ENCODE measurements at regions not wholly inside any gene's neighbourhood (a gene's known extent, or its start where the extent isn't known, plus 50 kb on each side); places are given as distances from the start of the nearest gene placed in this dataset.
"Not testable (repeated sequence)": the region's sequence is repeated elsewhere in the genome, so short reads cannot be mapped to it uniquely, and the experiment has no call there.

- no peak for DNase-seq
Observed at GRCh38 chr12:97616946-97617345, 154.3 kb downstream of the RMST start.

- DNase-seq = no peak
Observed at GRCh38 chr12:97628962-97629361, 166.4 kb downstream of the RMST start.

GRCh38 chr12:97629382-97629781, 166.8 kb downstream of the RMST start:
- no peak for DNase-seq

- no peak for DNase-seq
Observed at GRCh38 chr12:97630356-97630755, 167.8 kb downstream of the RMST start.

- DNase-seq = no peak
Observed at GRCh38 chr12:97630875-97631274, 168.3 kb downstream of the RMST start.

GRCh38 chr12:97637770-97638169, 175.2 kb downstream of the RMST start:
- peak; percentile 91 for DNase-seq

- DNase-seq = peak; percentile 91
Observed at GRCh38 chr12:97638739-97639138, 176.1 kb downstream of the RMST start.

- no peak for DNase-seq
Observed at GRCh38 chr12:97639702-97640101, 177.1 kb downstream of the RMST start.

GRCh38 chr12:97640826-97641225, 178.2 kb downstream of the RMST start:
- DNase-seq = no peak

GRCh38 chr12:97642911-97643310, 180.3 kb downstream of the RMST start:
- peak; percentile 90 for DNase-seq

- DNase-seq = no peak
Observed at GRCh38 chr12:97643924-97644323, 181.3 kb downstream of the RMST start.

GRCh38 chr12:97645726-97646125, 183.1 kb downstream of the RMST start:
- peak; percentile 13 for DNase-seq

- DNase-seq = no peak
Observed at GRCh38 chr12:97647142-97647541, 184.5 kb downstream of the RMST start.

- no peak for DNase-seq
Observed at GRCh38 chr12:97650242-97650641, 187.6 kb downstream of the RMST start.

- DNase-seq = not testable (repeated sequence)
Observed at GRCh38 chr12:97656548-97656947, 193.9 kb downstream of the RMST start.

- DNase-seq = no peak
Observed at GRCh38 chr12:97659117-97659880, 196.7 kb downstream of the RMST start.

GRCh38 chr12:97666263-97666662, 203.7 kb downstream of the RMST start:
- DNase-seq = no peak

GRCh38 chr12:97672870-97673269, 210.3 kb downstream of the RMST start:
- DNase-seq = no peak

- DNase-seq = no peak
Observed at GRCh38 chr12:97680751-97681150, 218.1 kb downstream of the RMST start.

- no peak for DNase-seq
Observed at GRCh38 chr12:97681612-97682504, 219.3 kb downstream of the RMST start.

GRCh38 chr12:97685360-97685759, 222.8 kb downstream of the RMST start:
- DNase-seq = no peak

- DNase-seq = no peak
Observed at GRCh38 chr12:97701901-97702300, 239.3 kb downstream of the RMST start.

- DNase-seq = peak; percentile 28
Observed at GRCh38 chr12:97711392-97711791, 248.8 kb downstream of the RMST start.

- peak; percentile 90 for DNase-seq
Observed at GRCh38 chr12:97713270-97713669, 250.7 kb downstream of the RMST start.

Data from NCI-H69 (cell line).